ENCODE measurements at regions not wholly inside any gene's neighbourhood (a gene's known extent, or its start where the extent isn't known, plus 50 kb on each side); places are given as distances from the start of the nearest gene placed in this dataset.

DNA sequence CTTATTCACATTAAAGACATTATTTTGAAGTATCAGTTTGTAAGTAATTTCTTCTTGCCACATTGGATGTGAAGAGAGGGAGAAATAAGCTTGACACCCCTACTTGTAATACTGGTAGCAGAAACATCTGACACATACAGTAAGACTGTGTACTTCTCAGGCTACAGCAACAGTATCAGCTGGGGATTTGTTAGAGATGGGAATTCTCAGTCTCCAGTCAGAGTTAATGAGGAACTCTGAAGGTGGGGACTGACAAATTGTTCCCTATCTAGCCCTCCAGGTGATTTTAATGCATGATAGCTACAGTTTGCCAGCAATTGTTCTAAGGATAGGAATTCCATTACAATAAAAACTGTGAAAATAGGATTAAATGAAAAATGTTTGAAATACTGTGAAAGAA is 524.8 kb downstream of the PRR16 start:
- H3K36me3 ChIP-seq (ENCODE audit: control insufficient read depth in 2 of 2, insufficient read depth in 1 of 2, low read length in 2 of 2) = no peaks in the 10 kb centered on the region
- ChIA-PET CTCF (no interaction called here), POLR2A (no interaction called here)

DNA sequence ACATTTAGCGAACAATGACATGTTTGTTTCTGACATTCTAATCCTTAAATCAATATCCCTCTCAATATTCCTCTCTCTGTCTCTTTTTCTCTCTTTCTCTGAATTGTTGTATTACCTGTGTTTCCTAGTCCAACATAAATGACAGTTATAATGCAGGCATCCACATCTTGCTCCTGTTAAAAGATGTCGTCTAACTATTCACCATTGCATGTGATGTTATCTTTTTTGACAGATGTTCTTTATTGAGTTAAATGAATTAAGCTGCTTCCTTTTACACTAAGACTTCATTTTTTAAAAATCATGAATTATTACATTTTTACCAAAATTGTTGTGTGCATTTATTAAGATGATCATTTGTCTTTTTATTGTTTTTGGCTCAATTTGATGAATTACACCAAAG is 527.5 kb downstream of the PRR16 start:
- Histone ChIP-seq H3K27ac (ENCODE audit: extremely low read depth, low read depth, low read length) (no peak overlapping the region), H3K36me3 (ENCODE audit: control insufficient read depth in 2 of 2, insufficient read depth in 1 of 2, low read length in 2 of 2) (no peaks in the 10 kb centered on the region), H3K9me3 (ENCODE audit: control insufficient read depth, insufficient read depth, low read depth, low read length) (no peaks in the 10 kb centered on the region), H3K4me3 (ENCODE audit: low read depth, low read length) (no peak overlapping the region), H3K4me1 (ENCODE audit: control insufficient read depth, insufficient read depth, low read length) (no peaks in the 10 kb centered on the region)
- CTCF ChIA-PET = no interaction called here
- POLR2A ChIA-PET = no interaction called here
- TF ChIP-seq, protein P1, sequence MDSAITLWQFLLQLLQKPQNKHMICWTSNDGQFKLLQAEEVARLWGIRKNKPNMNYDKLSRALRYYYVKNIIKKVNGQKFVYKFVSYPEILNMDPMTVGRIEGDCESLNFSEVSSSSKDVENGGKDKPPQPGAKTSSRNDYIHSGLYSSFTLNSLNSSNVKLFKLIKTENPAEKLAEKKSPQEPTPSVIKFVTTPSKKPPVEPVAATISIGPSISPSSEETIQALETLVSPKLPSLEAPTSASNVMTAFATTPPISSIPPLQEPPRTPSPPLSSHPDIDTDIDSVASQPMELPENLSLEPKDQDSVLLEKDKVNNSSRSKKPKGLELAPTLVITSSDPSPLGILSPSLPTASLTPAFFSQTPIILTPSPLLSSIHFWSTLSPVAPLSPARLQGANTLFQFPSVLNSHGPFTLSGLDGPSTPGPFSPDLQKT (IDR thresholded peaks at IDR 0.05; ENCODE audit: borderline replicate concordance, low read depth, low read length) = no peak
- TF ChIP-seq ZNF555 (tag by site-specific recombination; conservative IDR thresholded peaks at IDR 0.05) = no peak
- no peak for TF ChIP-seq HOXC10 (CRISPR knock-in tag; IDR thresholded peaks at IDR 0.05)

More for the DNA sequence above, 524.8 kb downstream of the PRR16 start:
- TF ChIP-seq ZFHX2 (tag by site-specific recombination; conservative IDR thresholded peaks at IDR 0.05) = no peak
- TF ChIP-seq ZSCAN30 (tag by site-specific recombination; IDR thresholded peaks at IDR 0.05) = no peak
- no peak for TF ChIP-seq ZNF155 (tag by site-specific recombination; IDR thresholded peaks at IDR 0.05)
- no peak for TF ChIP-seq ZBTB8A (tag by site-specific recombination; IDR thresholded peaks at IDR 0.05)
- TF ChIP-seq, protein P2, sequence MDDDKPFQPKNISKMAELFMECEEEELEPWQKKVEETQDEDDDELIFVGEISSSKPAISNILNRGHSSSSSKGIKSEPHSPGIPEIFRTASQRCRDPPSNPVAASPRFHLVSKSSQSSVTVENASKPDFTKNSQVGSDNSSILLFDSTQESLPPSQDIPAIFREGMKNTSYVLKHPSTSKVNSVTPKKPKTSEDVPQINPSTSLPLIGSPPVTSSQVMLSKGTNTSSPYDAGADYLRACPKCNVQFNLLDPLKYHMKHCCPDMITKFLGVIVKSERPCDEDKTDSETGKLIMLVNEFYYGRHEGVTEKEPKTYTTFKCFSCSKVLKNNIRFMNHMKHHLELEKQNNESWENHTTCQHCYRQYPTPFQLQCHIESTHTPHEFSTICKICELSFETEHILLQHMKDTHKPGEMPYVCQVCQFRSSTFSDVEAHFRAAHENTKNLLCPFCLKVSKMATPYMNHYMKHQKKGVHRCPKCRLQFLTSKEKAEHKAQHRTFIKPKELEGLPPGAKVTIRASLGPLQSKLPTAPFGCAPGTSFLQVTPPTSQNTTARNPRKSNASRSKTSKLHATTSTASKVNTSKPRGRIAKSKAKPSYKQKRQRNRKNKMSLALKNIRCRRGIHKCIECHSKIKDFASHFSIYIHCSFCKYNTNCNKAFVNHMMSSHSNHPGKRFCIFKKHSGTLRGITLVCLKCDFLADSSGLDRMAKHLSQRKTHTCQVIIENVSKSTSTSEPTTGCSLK (tag by site-specific recombination; IDR thresholded peaks at IDR 0.05) = no peak
- TF ChIP-seq SP7 (tag by site-specific recombination; IDR thresholded peaks at IDR 0.05) = no peak
- TF ChIP-seq HOXC10 (CRISPR knock-in tag; IDR thresholded peaks at IDR 0.05) = no peak
- no peak for TF ChIP-seq ZNF140 (tag by site-specific recombination; IDR thresholded peaks at IDR 0.05)
- no peak for TF ChIP-seq ZFP41 (tag by site-specific recombination; IDR thresholded peaks at IDR 0.05; ENCODE audit: borderline replicate concordance)
- TF ChIP-seq ZNF311 (tag by site-specific recombination; IDR thresholded peaks at IDR 0.05; ENCODE audit: borderline replicate concordance) = no peak
- TF ChIP-seq ZNF10 (tag by site-specific recombination; IDR thresholded peaks at IDR 0.05) = no peak
- TF ChIP-seq ZNF677 (tag by site-specific recombination; IDR thresholded peaks at IDR 0.05) = no peak
- TF ChIP-seq, protein P3, sequence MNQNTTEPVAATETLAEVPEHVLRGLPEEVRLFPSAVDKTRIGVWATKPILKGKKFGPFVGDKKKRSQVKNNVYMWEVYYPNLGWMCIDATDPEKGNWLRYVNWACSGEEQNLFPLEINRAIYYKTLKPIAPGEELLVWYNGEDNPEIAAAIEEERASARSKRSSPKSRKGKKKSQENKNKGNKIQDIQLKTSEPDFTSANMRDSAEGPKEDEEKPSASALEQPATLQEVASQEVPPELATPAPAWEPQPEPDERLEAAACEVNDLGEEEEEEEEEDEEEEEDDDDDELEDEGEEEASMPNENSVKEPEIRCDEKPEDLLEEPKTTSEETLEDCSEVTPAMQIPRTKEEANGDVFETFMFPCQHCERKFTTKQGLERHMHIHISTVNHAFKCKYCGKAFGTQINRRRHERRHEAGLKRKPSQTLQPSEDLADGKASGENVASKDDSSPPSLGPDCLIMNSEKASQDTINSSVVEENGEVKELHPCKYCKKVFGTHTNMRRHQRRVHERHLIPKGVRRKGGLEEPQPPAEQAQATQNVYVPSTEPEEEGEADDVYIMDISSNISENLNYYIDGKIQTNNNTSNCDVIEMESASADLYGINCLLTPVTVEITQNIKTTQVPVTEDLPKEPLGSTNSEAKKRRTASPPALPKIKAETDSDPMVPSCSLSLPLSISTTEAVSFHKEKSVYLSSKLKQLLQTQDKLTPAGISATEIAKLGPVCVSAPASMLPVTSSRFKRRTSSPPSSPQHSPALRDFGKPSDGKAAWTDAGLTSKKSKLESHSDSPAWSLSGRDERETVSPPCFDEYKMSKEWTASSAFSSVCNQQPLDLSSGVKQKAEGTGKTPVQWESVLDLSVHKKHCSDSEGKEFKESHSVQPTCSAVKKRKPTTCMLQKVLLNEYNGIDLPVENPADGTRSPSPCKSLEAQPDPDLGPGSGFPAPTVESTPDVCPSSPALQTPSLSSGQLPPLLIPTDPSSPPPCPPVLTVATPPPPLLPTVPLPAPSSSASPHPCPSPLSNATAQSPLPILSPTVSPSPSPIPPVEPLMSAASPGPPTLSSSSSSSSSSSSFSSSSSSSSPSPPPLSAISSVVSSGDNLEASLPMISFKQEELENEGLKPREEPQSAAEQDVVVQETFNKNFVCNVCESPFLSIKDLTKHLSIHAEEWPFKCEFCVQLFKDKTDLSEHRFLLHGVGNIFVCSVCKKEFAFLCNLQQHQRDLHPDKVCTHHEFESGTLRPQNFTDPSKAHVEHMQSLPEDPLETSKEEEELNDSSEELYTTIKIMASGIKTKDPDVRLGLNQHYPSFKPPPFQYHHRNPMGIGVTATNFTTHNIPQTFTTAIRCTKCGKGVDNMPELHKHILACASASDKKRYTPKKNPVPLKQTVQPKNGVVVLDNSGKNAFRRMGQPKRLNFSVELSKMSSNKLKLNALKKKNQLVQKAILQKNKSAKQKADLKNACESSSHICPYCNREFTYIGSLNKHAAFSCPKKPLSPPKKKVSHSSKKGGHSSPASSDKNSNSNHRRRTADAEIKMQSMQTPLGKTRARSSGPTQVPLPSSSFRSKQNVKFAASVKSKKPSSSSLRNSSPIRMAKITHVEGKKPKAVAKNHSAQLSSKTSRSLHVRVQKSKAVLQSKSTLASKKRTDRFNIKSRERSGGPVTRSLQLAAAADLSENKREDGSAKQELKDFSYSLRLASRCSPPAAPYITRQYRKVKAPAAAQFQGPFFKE (tag by site-specific recombination; IDR thresholded peaks at IDR 0.05; ENCODE audit: borderline replicate concordance) = no peak
- no peak for TF ChIP-seq ZNF214 (tag by site-specific recombination; IDR thresholded peaks at IDR 0.05; ENCODE audit: borderline replicate concordance)
- TF ChIP-seq GLIS2 (tag by site-specific recombination; IDR thresholded peaks at IDR 0.05) = no peak
- no peak for TF ChIP-seq ZNF654 (tag by site-specific recombination; IDR thresholded peaks at IDR 0.05; ENCODE audit: low read depth)
- Histone ChIP-seq H3K4me3 (ENCODE audit: low read depth, low read length) (no peak overlapping the region), H3K27ac (ENCODE audit: extremely low read depth, low read depth, low read length) (no peak overlapping the region), H3K4me1 (ENCODE audit: control insufficient read depth, insufficient read depth, low read length) (no peaks in the 10 kb centered on the region), H3K9me3 (ENCODE audit: control insufficient read depth, insufficient read depth, low read depth, low read length) (no peaks in the 10 kb centered on the region)
